HepG2 (cell line): ENCODE measurements at regions not wholly inside any gene's neighbourhood (a gene's known extent, or its start where the extent isn't known, plus 50 kb on each side); places are given as distances from the start of the nearest gene placed in this dataset.

ENCODE experiments used
- HMG20B ChIP-seq: conservative IDR thresholded peaks from 2 replicates; pipeline ENCODE4 v1.6.1; 2016; ENCODE audit warnings: missing genetic modification reagents, missing compliant biosample characterization
- NFE2L2 ChIP-seq: fragments of 150-350 bp; IDR thresholded peaks from 2 replicates; pipeline ENCODE4 v1.6.1; 2014; ENCODE audit warnings: low read length
- NR2F2 ChIP-seq: IDR thresholded peaks from 2 replicates; pipeline ENCODE4 v1.6.1; 2012; ENCODE audit warnings: low read depth, inconsistent platforms, borderline replicate concordance
- RAD51 ChIP-seq: fragments of 450-650 bp; IDR thresholded peaks from 2 replicates; pipeline ENCODE4 v1.6.1; 2016; ENCODE audit warnings: borderline replicate concordance
- TRIM22 ChIP-seq: fragments of 450-650 bp; IDR thresholded peaks from 2 replicates; pipeline ENCODE4 v1.6.1; 2017
- ZBTB40 ChIP-seq, 2 experiments: fragments of 450-650 bp in 1 of 2; sonication (generic) in 1 of 2; formaldehyde crosslinking in 1 of 2; IDR thresholded peaks; 2 replicates each; pipeline versions ENCODE4 v1.6.1 to v1.8.0; 2016 to 2022; ENCODE audit warnings: antibody characterized with exemption in 1 of 2, mild to moderate bottlenecking in 1 of 2, missing genetic modification reagents in 1 of 2
- ZNF468 ChIP-seq: sonication (generic); formaldehyde crosslinking; IDR thresholded peaks from 2 replicates; pipeline ENCODE4 v1.8.0; 2022; ENCODE audit warnings: mild to moderate bottlenecking, moderate library complexity, missing genetic modification reagents

DNA sequence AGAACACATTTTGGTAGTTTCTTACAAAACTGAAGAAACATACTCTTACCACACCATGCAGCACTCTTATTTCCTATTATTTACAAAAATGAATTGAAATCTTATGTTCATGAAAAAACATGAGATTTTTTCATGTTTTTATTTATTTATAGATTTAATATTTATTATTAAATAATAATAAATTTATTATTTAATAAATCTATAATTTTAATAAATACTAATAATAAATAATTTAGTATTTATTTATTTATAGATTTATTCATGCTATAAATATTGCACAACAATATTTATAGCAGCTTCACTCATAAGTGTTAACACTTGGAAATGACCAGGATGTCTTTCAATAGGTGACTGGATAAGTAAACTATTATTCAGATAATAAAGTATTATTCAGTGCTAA lies 91.6 kb upstream of the CPXCR1 start (continued):
- no peak for TF ChIP-seq ZBTB40 (IDR thresholded peaks at IDR 0.05)
- TF ChIP-seq ZBTB40 (CRISPR knock-in tag; IDR thresholded peaks at IDR 0.05): no peak
- TF ChIP-seq NR2F2: no peak
- no peak for TF ChIP-seq HMG20B (CRISPR knock-in tag)
- no peak for TF ChIP-seq ZNF468
- no peak for TF ChIP-seq NFE2L2
- no peak for TF ChIP-seq RAD51
- no peak for TF ChIP-seq TRIM22
